Nephron (organoid): ENCODE measurements at regions not wholly inside any gene's neighbourhood (a gene's known extent, or its start where the extent isn't known, plus 50 kb on each side); places are given as distances from the start of the nearest gene placed in this dataset.

Experiments
- H3K27ac Mint-ChIP-seq, 3 experiments: 2 replicates each; pipeline ENCODE4 v1.8.0; 2020; ENCODE audit warnings: mixed read lengths in 3 of 3, mild to moderate bottlenecking in 2 of 3, moderate library complexity in 1 of 3
- H3K27me3 Mint-ChIP-seq: 2 replicates; pipeline ENCODE4 v1.8.0; 2021; ENCODE audit warnings: low read depth, mild to moderate bottlenecking, moderate library complexity, mixed read lengths
- H3K36me3 Mint-ChIP-seq: 2 replicates; pipeline ENCODE4 v1.8.0; 2020; ENCODE audit warnings: low read depth, mixed read lengths
- H3K4me1 Mint-ChIP-seq: 2 replicates; pipeline ENCODE4 v1.8.0; 2020; ENCODE audit warnings: mixed read lengths
- H3K4me3 Mint-ChIP-seq, 3 experiments: 2 replicates each; pipeline ENCODE4 v1.8.0; 2020; ENCODE audit warnings: mild to moderate bottlenecking in 3 of 3, mixed read lengths in 3 of 3, moderate library complexity in 2 of 3
- H3K9me3 Mint-ChIP-seq: 2 replicates; pipeline ENCODE4 v1.8.0; 2020; ENCODE audit warnings: mixed read lengths
- TF ChIP-seq, protein P1 (sequence below), 3 experiments: fragments of 200-600 bp; sonication (generic); IDR thresholded peaks; one replicate each; pipeline ENCODE4 v1.5.0; 2021; ENCODE audit warnings: antibody characterized with exemption in 3 of 3; ENCODE audit not compliant: unreplicated experiment in 3 of 3

DNA sequence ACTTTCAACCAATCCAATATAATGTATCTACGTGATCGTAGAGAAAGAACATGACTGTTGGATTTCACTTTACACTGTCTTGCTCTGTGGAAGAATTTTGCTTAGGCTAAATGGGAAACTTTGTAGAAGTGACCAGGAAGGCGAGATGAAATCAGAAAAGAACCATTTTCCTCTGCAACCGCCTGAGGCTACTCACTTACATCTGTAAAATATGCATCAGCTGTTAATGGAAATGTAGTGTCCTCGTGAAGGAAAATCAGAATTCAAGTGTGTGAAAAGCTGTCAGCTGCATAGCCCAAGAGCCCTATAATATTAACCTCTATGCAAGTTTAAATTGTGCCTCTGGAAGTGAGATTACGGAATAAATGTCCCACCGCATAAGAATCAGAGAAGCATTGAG, 277.9 kb downstream of the C6orf118 start:
- H3K9me3 Mint-ChIP-seq: peaks cover 4% of the 10 kb centered on the region
- H3K36me3 Mint-ChIP-seq: no peaks in the 10 kb centered on the region
- no peak overlapping the region for H3K4me3 Mint-ChIP-seq
- no peak overlapping the region for H3K27ac Mint-ChIP-seq
- no peaks in the 10 kb centered on the region for H3K4me1 Mint-ChIP-seq
- H3K27me3 Mint-ChIP-seq: no peaks in the 10 kb centered on the region
- TF ChIP-seq, protein P1, sequence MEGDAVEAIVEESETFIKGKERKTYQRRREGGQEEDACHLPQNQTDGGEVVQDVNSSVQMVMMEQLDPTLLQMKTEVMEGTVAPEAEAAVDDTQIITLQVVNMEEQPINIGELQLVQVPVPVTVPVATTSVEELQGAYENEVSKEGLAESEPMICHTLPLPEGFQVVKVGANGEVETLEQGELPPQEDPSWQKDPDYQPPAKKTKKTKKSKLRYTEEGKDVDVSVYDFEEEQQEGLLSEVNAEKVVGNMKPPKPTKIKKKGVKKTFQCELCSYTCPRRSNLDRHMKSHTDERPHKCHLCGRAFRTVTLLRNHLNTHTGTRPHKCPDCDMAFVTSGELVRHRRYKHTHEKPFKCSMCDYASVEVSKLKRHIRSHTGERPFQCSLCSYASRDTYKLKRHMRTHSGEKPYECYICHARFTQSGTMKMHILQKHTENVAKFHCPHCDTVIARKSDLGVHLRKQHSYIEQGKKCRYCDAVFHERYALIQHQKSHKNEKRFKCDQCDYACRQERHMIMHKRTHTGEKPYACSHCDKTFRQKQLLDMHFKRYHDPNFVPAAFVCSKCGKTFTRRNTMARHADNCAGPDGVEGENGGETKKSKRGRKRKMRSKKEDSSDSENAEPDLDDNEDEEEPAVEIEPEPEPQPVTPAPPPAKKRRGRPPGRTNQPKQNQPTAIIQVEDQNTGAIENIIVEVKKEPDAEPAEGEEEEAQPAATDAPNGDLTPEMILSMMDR (IDR thresholded peaks at IDR 0.05; ENCODE audit: unreplicated experiment in 3 of 3): no peak

DNA sequence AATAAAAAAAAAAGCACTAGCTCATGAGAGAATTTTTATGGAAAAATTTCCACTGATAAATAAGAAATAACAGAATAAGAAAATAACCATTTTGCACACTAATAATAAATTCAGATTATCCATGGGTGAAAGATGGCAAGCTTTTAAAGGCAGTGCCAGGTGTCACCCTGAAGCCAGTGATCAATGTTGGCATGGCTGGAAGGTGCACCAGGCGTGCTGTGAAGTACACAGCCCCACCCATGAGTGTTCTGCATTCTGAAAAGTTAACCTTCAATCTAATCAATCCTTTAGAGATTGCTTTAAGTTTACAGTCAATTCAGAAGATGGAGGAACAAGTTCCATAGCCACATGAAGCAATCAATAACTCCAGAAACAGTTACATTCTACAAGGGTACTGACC, 284.4 kb downstream of the C6orf118 start:
- no peak overlapping the region for H3K4me3 Mint-ChIP-seq
- H3K36me3 Mint-ChIP-seq: no peaks in the 10 kb centered on the region
- H3K4me1 Mint-ChIP-seq: no peaks in the 10 kb centered on the region
- no peaks in the 10 kb centered on the region for H3K9me3 Mint-ChIP-seq
- no peaks in the 10 kb centered on the region for H3K27me3 Mint-ChIP-seq
- TF ChIP-seq, protein P1 (IDR thresholded peaks at IDR 0.05; ENCODE audit: unreplicated experiment in 3 of 3): no peak
- no peak overlapping the region for H3K27ac Mint-ChIP-seq

DNA sequence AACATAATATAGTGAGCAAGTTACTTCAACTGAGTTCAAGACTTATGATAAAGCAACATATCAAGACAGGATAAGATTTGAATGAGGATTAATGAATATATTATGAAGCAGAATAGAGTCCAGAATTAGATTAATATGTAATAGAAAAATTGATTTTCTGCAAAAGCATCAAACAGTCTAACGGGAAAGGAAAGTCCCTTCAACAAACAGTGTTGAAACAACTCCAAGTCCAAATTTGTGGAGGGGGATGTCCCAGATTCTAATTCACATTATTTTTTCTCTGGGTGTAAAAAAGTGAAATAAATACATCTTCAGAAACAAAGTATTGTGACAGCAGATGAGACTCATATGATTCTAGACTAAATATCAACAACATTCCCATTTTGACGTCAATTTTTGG, 289.7 kb downstream of the C6orf118 start:
- no peak overlapping the region for H3K4me3 Mint-ChIP-seq
- H3K27ac Mint-ChIP-seq: no peak overlapping the region
- peaks cover 4% of the 10 kb centered on the region for H3K36me3 Mint-ChIP-seq
- H3K9me3 Mint-ChIP-seq: peaks cover 12% of the 10 kb centered on the region
- no peaks in the 10 kb centered on the region for H3K4me1 Mint-ChIP-seq
- TF ChIP-seq, protein P1 (IDR thresholded peaks at IDR 0.05; ENCODE audit: unreplicated experiment in 3 of 3): no peak
- H3K27me3 Mint-ChIP-seq: peaks cover 4% of the 10 kb centered on the region

DNA sequence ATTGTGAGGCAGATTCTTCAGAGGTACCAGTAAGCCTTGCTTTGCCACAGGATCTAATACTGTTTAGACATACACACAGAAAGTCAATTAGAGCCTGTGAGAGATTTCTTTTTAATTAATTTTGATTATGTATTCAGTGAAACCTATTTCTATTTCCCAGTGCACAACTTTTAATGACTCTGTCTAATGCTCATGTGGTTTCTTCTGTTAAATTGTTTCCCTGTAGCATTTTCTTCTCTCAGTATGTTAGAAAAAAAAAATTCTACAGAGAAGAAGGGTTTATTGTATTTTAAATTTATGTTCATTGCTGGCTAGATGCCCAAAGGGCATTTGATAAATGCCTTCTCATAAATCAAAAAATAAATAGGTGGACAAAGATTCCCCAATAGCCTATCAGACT, 293.7 kb downstream of the C6orf118 start:
- TF ChIP-seq, protein P1 (IDR thresholded peaks at IDR 0.05; ENCODE audit: unreplicated experiment in 3 of 3): no peak
- peaks cover 12% of the 10 kb centered on the region for H3K9me3 Mint-ChIP-seq
- H3K36me3 Mint-ChIP-seq: peaks cover 4% of the 10 kb centered on the region
- peaks cover 5% of the 10 kb centered on the region for H3K4me1 Mint-ChIP-seq
- no peak overlapping the region for H3K27ac Mint-ChIP-seq
- peaks cover 7% of the 10 kb centered on the region for H3K27me3 Mint-ChIP-seq
- no peak overlapping the region for H3K4me3 Mint-ChIP-seq

DNA sequence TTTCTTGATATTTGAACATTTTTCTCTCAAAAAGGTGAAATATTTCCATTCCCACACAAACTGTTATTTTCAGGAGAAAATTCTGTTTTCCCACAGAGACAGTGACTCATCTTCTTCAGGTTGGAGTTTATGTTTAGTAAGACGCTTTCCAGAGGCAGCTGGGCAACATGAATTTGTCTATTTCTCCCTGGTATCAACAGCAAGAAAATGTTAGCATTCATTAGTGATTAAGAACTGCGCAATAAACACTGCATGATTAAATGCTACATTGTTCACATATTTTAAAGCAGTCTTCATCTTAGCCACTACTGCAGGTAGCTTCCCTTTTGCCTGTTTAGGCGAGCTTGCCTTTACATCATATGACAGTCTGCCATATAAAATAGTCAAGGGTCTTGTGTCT, 295.7 kb downstream of the C6orf118 start:
- H3K4me1 Mint-ChIP-seq: peaks cover 5% of the 10 kb centered on the region

DNA sequence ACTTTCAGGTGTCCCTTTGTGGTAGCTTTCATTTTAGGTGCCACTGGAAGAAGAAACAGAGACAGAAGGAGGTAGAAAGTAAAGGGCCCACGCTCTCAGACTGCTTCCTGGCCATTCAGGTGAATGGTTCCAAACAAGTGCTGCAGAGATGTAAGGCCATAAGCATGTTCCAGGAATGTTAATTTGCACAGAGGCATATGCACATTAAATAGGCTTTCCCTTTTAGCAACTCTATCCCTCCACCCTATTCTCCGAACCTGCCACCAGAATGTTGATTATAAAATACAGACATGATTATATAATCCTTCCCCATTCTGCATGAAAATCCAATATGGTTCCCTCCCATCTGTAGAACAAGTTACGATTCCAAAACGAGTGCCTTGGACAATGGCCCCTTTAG, 297.2 kb downstream of the C6orf118 start:
- TF ChIP-seq, protein P1 (IDR thresholded peaks at IDR 0.05; ENCODE audit: unreplicated experiment in 3 of 3): no peak
- Mint-ChIP-seq H3K36me3 (no peaks in the 10 kb centered on the region), H3K9me3 (peaks cover 7% of the 10 kb centered on the region), H3K4me1 (peaks cover 5% of the 10 kb centered on the region), H3K4me3 (no peak overlapping the region), H3K27me3 (peaks cover 7% of the 10 kb centered on the region), H3K27ac (no peak overlapping the region)

More for the DNA sequence above, 295.7 kb downstream of the C6orf118 start:
- H3K27me3 Mint-ChIP-seq: peaks cover 7% of the 10 kb centered on the region
- no peak overlapping the region for H3K27ac Mint-ChIP-seq
- peaks cover 12% of the 10 kb centered on the region for H3K9me3 Mint-ChIP-seq
- TF ChIP-seq, protein P1 (IDR thresholded peaks at IDR 0.05; ENCODE audit: unreplicated experiment in 3 of 3): no peak
- no peak overlapping the region for H3K4me3 Mint-ChIP-seq
- peaks cover 4% of the 10 kb centered on the region for H3K36me3 Mint-ChIP-seq
